ENCODE measurements at regions not wholly inside any gene's neighbourhood (a gene's known extent, or its start where the extent isn't known, plus 50 kb on each side); places are given as distances from the start of the nearest gene placed in this dataset.

GRCh38 chrX:4735299-4735698, 1021.9 kb upstream of the PRKX start:
- WGBS (ENCODE audit: missing lambda C conversion rate), result 60% methylated on average over 2 of the region's 2 CpGs
- H3K4me3 ChIP-seq, result no peak overlapping the region
- no peak overlapping the region for H3K4me2 ChIP-seq
- FAIRE-seq, result peak; percentile 28
- DNase-seq (ENCODE audit: low read depth in 1 of 2, low spot score in 1 of 2), result no peak
- no peak overlapping the region for H3K27ac ChIP-seq
- H3K4me1 ChIP-seq, result no peaks in the 10 kb centered on the region
- ATAC-seq, result no peak
- TF ChIP-seq CHD4 (IDR thresholded peaks at IDR 0.05; ENCODE audit: borderline replicate concordance), result no peak
- no peak for TF ChIP-seq FOXS1 (CRISPR knock-in tag; IDR thresholded peaks at IDR 0.05)
- TF ChIP-seq BHLHE40 (IDR thresholded peaks at IDR 0.05; ENCODE audit: low read depth, low read length), result no peak
- no peak for TF ChIP-seq ZSCAN20 (CRISPR knock-in tag; IDR thresholded peaks at IDR 0.05)
- no peak for TF ChIP-seq NFE2L2 (conservative IDR thresholded peaks at IDR 0.05; ENCODE audit: low read length)
- no peak for TF ChIP-seq HMGXB4 (CRISPR knock-in tag; IDR thresholded peaks at IDR 0.05; ENCODE audit: borderline replicate concordance)
- TF ChIP-seq E2F6 (IDR thresholded peaks at IDR 0.05; ENCODE audit: borderline replicate concordance, low read depth), result no peak
- TF ChIP-seq GATA3 (IDR thresholded peaks at IDR 0.05; ENCODE audit: borderline replicate concordance), result no peak
- no peak for TF ChIP-seq KDM5A (IDR thresholded peaks at IDR 0.05)
- TF ChIP-seq ESRRA (IDR thresholded peaks at IDR 0.05; ENCODE audit: borderline replicate concordance, low read length), result no peak
- TF ChIP-seq NPAS2 (CRISPR knock-in tag; IDR thresholded peaks at IDR 0.05; ENCODE audit: borderline replicate concordance), result no peak
- no peak for TF ChIP-seq TFCP2L1 (CRISPR knock-in tag; IDR thresholded peaks at IDR 0.05)
- TF ChIP-seq CHD2 (IDR thresholded peaks at IDR 0.05; ENCODE audit: low read length, partially characterized antibody), result no peak
- no peak for TF ChIP-seq CEBPB (IDR thresholded peaks at IDR 0.05)
- no peak for TF ChIP-seq CTCF (IDR thresholded peaks at IDR 0.05)
- no peak for TF ChIP-seq PBX3 (IDR thresholded peaks at IDR 0.05)
- ChIA-PET POLR2A (no interaction called here), CTCF (no interaction called here)
- no peaks in the 10 kb centered on the region for H3K9me3 ChIP-seq

GRCh38 chrX:4710618-4711433, 997.4 kb upstream of the PRKX start:
- no peak overlapping the region for H3K4me3 ChIP-seq
- FAIRE-seq (no peak), DNase-seq (ENCODE audit: low read depth in 1 of 2, low spot score in 1 of 2) (peak in 1 of 2 experiments; percentile 56), ATAC-seq (no peak)
- CTCF ChIA-PET, result no interaction called here
- WGBS (ENCODE audit: missing lambda C conversion rate), result 43% methylated on average over 10 of the region's 10 CpGs
- no peaks in the 10 kb centered on the region for H3K4me1 ChIP-seq
- H3K4me2 ChIP-seq, result no peak overlapping the region
- H3K27ac ChIP-seq, result peak overlapping the region in 1 of 2 experiments; percentile 47; a peak in 4 of 6 replicates
- POLR2A ChIA-PET, result no interaction called here
- no peaks in the 10 kb centered on the region for H3K9me3 ChIP-seq
- TF ChIP-seq ZSCAN20 (CRISPR knock-in tag; IDR thresholded peaks at IDR 0.05), result 0 out of 2 replicates have a peak, but pooled peaks have one; percentile 52
- TF ChIP-seq RARB (CRISPR knock-in tag; IDR thresholded peaks at IDR 0.05), result no peak

All from A549 (cell line).